ENCODE measurements at regions not wholly inside any gene's neighbourhood (a gene's known extent, or its start where the extent isn't known, plus 50 kb on each side); places are given as distances from the start of the nearest gene placed in this dataset.

- TF ChIP-seq POU2F2 (IDR thresholded peaks at IDR 0.05; ENCODE audit: borderline replicate concordance, low read depth, low read length) = no peak
- TF ChIP-seq YY1 (IDR thresholded peaks at IDR 0.05; ENCODE audit: low read depth, low read length) = 0 out of 2 replicates have a peak, but pooled peaks have one; percentile 32
- TF ChIP-seq BACH1 (IDR thresholded peaks at IDR 0.05; ENCODE audit: borderline replicate concordance) = no peak
- no peak for TF ChIP-seq BCL3 (IDR thresholded peaks at IDR 0.05; ENCODE audit: borderline replicate concordance, insufficient read depth, low read depth, low read length, poor library complexity, severe bottlenecking)
- no peak for TF ChIP-seq RFX5 (IDR thresholded peaks at IDR 0.05; ENCODE audit: low read depth, low read length)
- no peak for TF ChIP-seq CEBPB (IDR thresholded peaks at IDR 0.05; ENCODE audit: borderline replicate concordance in 1 of 2, low read depth in 2 of 2, low read length in 2 of 2)
- TF ChIP-seq ZNF384 (IDR thresholded peaks at IDR 0.05; ENCODE audit: borderline replicate concordance, low read depth, low read length) = no peak
- peak; percentile 46 for TF ChIP-seq RUNX3 (IDR thresholded peaks at IDR 0.05; ENCODE audit: low read length)
- TF ChIP-seq IKZF1 (conservative IDR thresholded peaks at IDR 0.05) = peak; percentile 33; the same call in 1 of the 2 replicates
- no peak for TF ChIP-seq WRNIP1 (IDR thresholded peaks at IDR 0.05; ENCODE audit: borderline replicate concordance, low read depth, low read length)
- TF ChIP-seq HDAC6 (IDR thresholded peaks at IDR 0.05; ENCODE audit: unreplicated experiment) = no peak
- peak; percentile 70 for TF ChIP-seq ZNF687 (IDR thresholded peaks at IDR 0.05)
- no peak for TF ChIP-seq BRCA1 (IDR thresholded peaks at IDR 0.05; ENCODE audit: low read depth, low read length)
- TF ChIP-seq E2F4 (IDR thresholded peaks at IDR 0.05; ENCODE audit: low read depth, low read length) = no peak
- TF ChIP-seq EZH2 (IDR thresholded peaks at IDR 0.05; ENCODE audit: borderline replicate concordance, control insufficient read depth, low read depth, low read length) = no peak
- TF ChIP-seq ZBTB11 (CRISPR knock-in tag; IDR thresholded peaks at IDR 0.05) = no peak
- TF ChIP-seq SMC3 (IDR thresholded peaks at IDR 0.05; ENCODE audit: borderline replicate concordance, low read length) = no peak
- TF ChIP-seq NFIC (IDR thresholded peaks at IDR 0.05; ENCODE audit: low read depth, low read length) = no peak
- TF ChIP-seq SKIL (IDR thresholded peaks at IDR 0.05; ENCODE audit: low read depth, poor library complexity, severe bottlenecking) = no peak
These were observed 65.6 kb downstream of the DCAF8L1 start (continued) for GRCh38 chrX:27915617-27916016.

Data from GM12878 (cell line).